ENCODE measurements at regions not wholly inside any gene's neighbourhood (a gene's known extent, or its start where the extent isn't known, plus 50 kb on each side); places are given as distances from the start of the nearest gene placed in this dataset.

DNA sequence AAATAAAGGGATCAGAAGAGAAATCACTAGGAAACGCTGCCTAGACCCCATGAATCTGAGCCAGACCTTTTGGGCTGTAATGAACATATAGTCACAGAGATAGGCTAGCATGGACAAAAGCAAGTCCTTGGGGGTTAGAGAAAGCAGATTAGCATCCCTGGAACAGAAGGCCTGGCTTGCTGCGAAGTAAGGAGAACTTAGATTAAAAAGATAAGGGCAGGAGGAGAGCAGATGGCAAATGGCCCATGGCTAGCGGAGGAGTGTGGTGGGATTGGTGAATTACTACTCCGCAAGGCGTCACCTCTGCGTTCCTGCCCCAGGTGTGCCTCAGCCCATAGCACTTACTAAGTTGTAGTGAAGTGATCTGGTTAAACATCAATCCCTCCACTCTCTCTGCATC lies 92.3 kb upstream of the ZNF438 start:
- no peaks in the 10 kb centered on the region for H4K20me1 ChIP-seq (ENCODE audit: insufficient read depth, low read length)
- H3K79me2 ChIP-seq (ENCODE audit: insufficient read depth, low read length): no peaks in the 10 kb centered on the region
- no peaks in the 10 kb centered on the region for H3K36me3 ChIP-seq (ENCODE audit: insufficient read depth, low read length)
- H3K9me3 ChIP-seq (ENCODE audit: low read depth, low read length): no peaks in the 10 kb centered on the region
- no peak overlapping the region for H3K4me2 ChIP-seq (ENCODE audit: insufficient read depth, low read length)
- TF ChIP-seq, protein P1, sequence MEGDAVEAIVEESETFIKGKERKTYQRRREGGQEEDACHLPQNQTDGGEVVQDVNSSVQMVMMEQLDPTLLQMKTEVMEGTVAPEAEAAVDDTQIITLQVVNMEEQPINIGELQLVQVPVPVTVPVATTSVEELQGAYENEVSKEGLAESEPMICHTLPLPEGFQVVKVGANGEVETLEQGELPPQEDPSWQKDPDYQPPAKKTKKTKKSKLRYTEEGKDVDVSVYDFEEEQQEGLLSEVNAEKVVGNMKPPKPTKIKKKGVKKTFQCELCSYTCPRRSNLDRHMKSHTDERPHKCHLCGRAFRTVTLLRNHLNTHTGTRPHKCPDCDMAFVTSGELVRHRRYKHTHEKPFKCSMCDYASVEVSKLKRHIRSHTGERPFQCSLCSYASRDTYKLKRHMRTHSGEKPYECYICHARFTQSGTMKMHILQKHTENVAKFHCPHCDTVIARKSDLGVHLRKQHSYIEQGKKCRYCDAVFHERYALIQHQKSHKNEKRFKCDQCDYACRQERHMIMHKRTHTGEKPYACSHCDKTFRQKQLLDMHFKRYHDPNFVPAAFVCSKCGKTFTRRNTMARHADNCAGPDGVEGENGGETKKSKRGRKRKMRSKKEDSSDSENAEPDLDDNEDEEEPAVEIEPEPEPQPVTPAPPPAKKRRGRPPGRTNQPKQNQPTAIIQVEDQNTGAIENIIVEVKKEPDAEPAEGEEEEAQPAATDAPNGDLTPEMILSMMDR (IDR thresholded peaks at IDR 0.05; ENCODE audit: extremely low read depth, low read depth, low read length): no peak
- no peak overlapping the region for H3K27ac ChIP-seq (ENCODE audit: low read depth, low read length)
- peaks cover 33% of the 10 kb centered on the region for H3K4me1 ChIP-seq (ENCODE audit: insufficient read depth, low read length)
- H3K4me3 ChIP-seq (ENCODE audit: insufficient read depth, low read length): no peak overlapping the region
- no peak for DNase-seq (ENCODE audit: insufficient read length, low spot score, missing footprints)
- no peak overlapping the region for H2AFZ ChIP-seq (ENCODE audit: low read length)
- H3K27me3 ChIP-seq (ENCODE audit: insufficient read depth, low read length): no peaks in the 10 kb centered on the region

DNA sequence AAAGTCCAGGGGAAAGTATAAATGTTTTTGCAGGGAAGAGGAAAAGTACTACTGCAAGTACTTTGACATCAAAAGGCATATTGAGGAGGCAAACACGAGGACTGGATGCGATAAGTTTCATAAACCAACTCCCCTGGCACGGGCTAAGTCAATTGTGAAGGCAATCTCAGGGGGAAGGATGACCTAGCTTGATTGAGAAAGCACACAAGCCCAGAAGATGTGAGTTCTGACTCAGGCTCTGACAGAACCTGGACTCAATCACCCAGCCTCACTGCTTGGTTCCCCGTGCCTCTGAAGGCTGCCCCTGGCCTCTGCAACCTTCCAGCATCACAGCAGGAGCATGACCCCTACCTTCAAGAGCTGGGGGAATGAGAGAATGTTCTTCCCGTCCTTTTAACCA lies 93.2 kb upstream of the ZNF438 start:
- DNase-seq (ENCODE audit: insufficient read length, low spot score, missing footprints): no peak
- no peaks in the 10 kb centered on the region for H3K36me3 ChIP-seq (ENCODE audit: insufficient read depth, low read length)
- no peaks in the 10 kb centered on the region for H3K27me3 ChIP-seq (ENCODE audit: insufficient read depth, low read length)
- H3K27ac ChIP-seq (ENCODE audit: low read depth, low read length): no peak overlapping the region
- peaks cover 30% of the 10 kb centered on the region for H3K4me1 ChIP-seq (ENCODE audit: insufficient read depth, low read length)
- H4K20me1 ChIP-seq (ENCODE audit: insufficient read depth, low read length): no peaks in the 10 kb centered on the region
- H3K4me2 ChIP-seq (ENCODE audit: insufficient read depth, low read length): no peak overlapping the region
- H3K79me2 ChIP-seq (ENCODE audit: insufficient read depth, low read length): no peaks in the 10 kb centered on the region
- no peak overlapping the region for H3K4me3 ChIP-seq (ENCODE audit: insufficient read depth, low read length)
- H3K9me3 ChIP-seq (ENCODE audit: low read depth, low read length): no peaks in the 10 kb centered on the region
- TF ChIP-seq, protein P1 (IDR thresholded peaks at IDR 0.05; ENCODE audit: extremely low read depth, low read depth, low read length): no peak
- peak overlapping the region; percentile 19 for H2AFZ ChIP-seq (ENCODE audit: low read length)

DNA sequence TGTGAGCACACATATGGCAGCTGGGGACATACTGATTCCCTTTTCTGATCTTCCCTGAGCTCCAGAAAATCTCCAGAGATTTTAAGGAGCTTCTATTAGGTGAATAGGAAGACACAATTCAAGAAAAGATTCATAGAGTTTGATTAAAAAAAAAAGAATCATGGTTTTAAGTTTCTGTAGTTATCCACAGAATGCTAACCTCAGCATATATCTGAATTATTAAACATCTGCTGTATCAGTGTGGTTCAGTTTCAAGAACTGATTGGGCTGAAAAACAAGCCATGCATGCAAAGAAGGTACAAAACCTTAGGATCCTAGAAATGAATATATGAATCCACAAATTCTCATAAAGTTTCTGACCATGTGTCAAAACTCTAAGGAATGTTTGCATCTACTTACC lies 94.1 kb upstream of the ZNF438 start:
- Histone ChIP-seq H3K27me3 (ENCODE audit: insufficient read depth, low read length) (no peaks in the 10 kb centered on the region), H2AFZ (ENCODE audit: low read length) (no peak overlapping the region)

DNA sequence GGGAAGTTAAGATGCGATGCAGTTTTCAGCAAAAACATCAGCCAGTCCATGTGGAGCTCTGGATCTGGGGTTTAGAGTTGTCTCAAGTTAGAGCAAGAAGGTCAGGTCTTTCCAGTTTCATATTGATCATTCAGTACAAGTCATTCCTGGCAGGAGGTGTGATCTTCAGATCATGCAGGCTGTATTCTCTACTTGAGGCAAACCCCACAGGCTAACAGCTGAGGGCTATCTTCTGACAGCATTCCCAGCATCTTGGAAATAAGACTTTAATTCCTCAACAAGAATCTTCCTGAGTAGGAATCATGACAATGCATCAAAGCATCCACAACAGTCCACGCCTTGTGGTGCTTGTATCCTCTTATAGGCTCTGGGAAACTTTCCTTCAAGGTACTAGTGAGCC lies 94.9 kb upstream of the ZNF438 start:
- Histone ChIP-seq H3K4me3 (ENCODE audit: insufficient read depth, low read length) (no peak overlapping the region), H3K27me3 (ENCODE audit: insufficient read depth, low read length) (no peaks in the 10 kb centered on the region), H3K36me3 (ENCODE audit: insufficient read depth, low read length) (no peaks in the 10 kb centered on the region), H3K4me1 (ENCODE audit: insufficient read depth, low read length) (peaks cover 17% of the 10 kb centered on the region), H3K27ac (ENCODE audit: low read depth, low read length) (no peak overlapping the region), H3K9me3 (ENCODE audit: low read depth, low read length) (no peaks in the 10 kb centered on the region), H3K79me2 (ENCODE audit: insufficient read depth, low read length) (no peaks in the 10 kb centered on the region), H2AFZ (ENCODE audit: low read length) (no peak overlapping the region), H4K20me1 (ENCODE audit: insufficient read depth, low read length) (no peaks in the 10 kb centered on the region), H3K4me2 (ENCODE audit: insufficient read depth, low read length) (no peak overlapping the region)
- TF ChIP-seq, protein P1 (IDR thresholded peaks at IDR 0.05; ENCODE audit: extremely low read depth, low read depth, low read length): no peak
- no peak for DNase-seq (ENCODE audit: insufficient read length, low spot score, missing footprints)

More for the DNA sequence above, 94.1 kb upstream of the ZNF438 start:
- Histone ChIP-seq H3K4me2 (ENCODE audit: insufficient read depth, low read length) (no peak overlapping the region), H3K79me2 (ENCODE audit: insufficient read depth, low read length) (no peaks in the 10 kb centered on the region), H3K36me3 (ENCODE audit: insufficient read depth, low read length) (no peaks in the 10 kb centered on the region), H3K9me3 (ENCODE audit: low read depth, low read length) (no peaks in the 10 kb centered on the region), H3K4me1 (ENCODE audit: insufficient read depth, low read length) (peaks cover 25% of the 10 kb centered on the region), H3K27ac (ENCODE audit: low read depth, low read length) (no peak overlapping the region), H4K20me1 (ENCODE audit: insufficient read depth, low read length) (no peaks in the 10 kb centered on the region), H3K4me3 (ENCODE audit: insufficient read depth, low read length) (no peak overlapping the region)
- TF ChIP-seq, protein P1 (IDR thresholded peaks at IDR 0.05; ENCODE audit: extremely low read depth, low read depth, low read length): no peak
- DNase-seq (ENCODE audit: insufficient read length, low spot score, missing footprints): no peak
